GM23338 (cell line): ENCODE measurements at regions not wholly inside any gene's neighbourhood (a gene's known extent, or its start where the extent isn't known, plus 50 kb on each side); places are given as distances from the start of the nearest gene placed in this dataset.

ENCODE experiments used
- ATAC-seq: fragments of 200-7000 bp; cut with Tn5 transposase; 3 replicates; pipeline ENCODE4 v1.9.1; 2020
- DNase-seq: peaks from one replicate; pipeline ENCODE4 v3.0.0-alpha.2; 2015; ENCODE audit warnings: low spot score
- H2AFZ ChIP-seq: fragments of 200-600 bp; sonication (generic); 2 replicates; pipeline ENCODE4 v1.8.0; 2016; ENCODE audit warnings: antibody characterized with exemption, mild to moderate bottlenecking, moderate library complexity
- H3F3A ChIP-seq: fragments of 200-600 bp; sonication (generic); replicated peaks from 2 replicates; pipeline ENCODE4 v1.8.0; 2017; ENCODE audit warnings: antibody characterized with exemption, mixed run types, low read depth
- H3K27ac ChIP-seq: fragments of 200-600 bp; sonication (generic); 2 replicates; pipeline ENCODE4 v1.6.1; 2016; ENCODE audit warnings: low read depth
- H3K27me3 ChIP-seq: fragments of 200-600 bp; sonication (generic); 2 replicates; pipeline ENCODE4 v1.8.0; 2016; ENCODE audit warnings: mild to moderate bottlenecking, mixed run types, moderate library complexity; ENCODE audit not compliant: insufficient read depth
- H3K36me3 ChIP-seq: fragments of 200-600 bp; sonication (generic); 2 replicates; pipeline ENCODE4 v1.8.0; 2016; ENCODE audit warnings: mild to moderate bottlenecking; ENCODE audit not compliant: insufficient read depth
- H3K4me1 ChIP-seq: fragments of 200-600 bp; sonication (generic); 2 replicates; pipeline ENCODE4 v1.8.0; 2016; ENCODE audit warnings: mild to moderate bottlenecking, moderate library complexity; ENCODE audit not compliant: insufficient read depth
- H3K4me2 ChIP-seq: fragments of 200-600 bp; sonication (generic); 2 replicates; pipeline ENCODE4 v1.7.1; 2017; ENCODE audit warnings: mixed run types
- H3K4me3 ChIP-seq: fragments of 200-600 bp; sonication (generic); 2 replicates; pipeline ENCODE4 v1.6.1; 2016; ENCODE audit warnings: mixed run types
- H3K79me2 ChIP-seq: fragments of 200-600 bp; sonication (generic); replicated peaks from 2 replicates; pipeline ENCODE4 v1.8.0; 2017; ENCODE audit warnings: mild to moderate bottlenecking; ENCODE audit not compliant: insufficient read depth
- H3K9me2 ChIP-seq: fragments of 200-600 bp; sonication (generic); 2 replicates; pipeline ENCODE4 v1.8.0; 2017; ENCODE audit not compliant: insufficient read depth
- H4K20me1 ChIP-seq: fragments of 200-600 bp; sonication (generic); replicated peaks from 2 replicates; pipeline ENCODE4 v1.8.0; 2017; ENCODE audit warnings: mild to moderate bottlenecking; ENCODE audit not compliant: insufficient read depth
- H3K27ac Mint-ChIP-seq: 2 replicates; pipeline ENCODE4 v1.8.0; 2020; ENCODE audit warnings: inconsistent platforms, mild to moderate bottlenecking, moderate library complexity, mixed read lengths
- H3K27me3 Mint-ChIP-seq: 3 replicates; pipeline ENCODE4 v1.8.0; 2022; ENCODE audit warnings: low read depth, mild to moderate bottlenecking, moderate library complexity, mixed read lengths, inconsistent platforms; ENCODE audit not compliant: insufficient read depth, poor library complexity
- H3K36me3 Mint-ChIP-seq: 3 replicates; pipeline ENCODE4 v1.8.0; 2021; ENCODE audit warnings: low read depth, mild to moderate bottlenecking, inconsistent platforms, moderate library complexity, mixed read lengths
- H3K4me1 Mint-ChIP-seq: 3 replicates; pipeline ENCODE4 v1.8.0; 2020; ENCODE audit warnings: mild to moderate bottlenecking, inconsistent platforms, mixed read lengths
- H3K4me3 Mint-ChIP-seq: 3 replicates; pipeline ENCODE4 v1.8.0; 2021; ENCODE audit warnings: moderate library complexity, mild to moderate bottlenecking, inconsistent platforms, mixed read lengths
- H3K9me3 Mint-ChIP-seq: 3 replicates; pipeline ENCODE4 v1.8.0; 2020; ENCODE audit warnings: moderate library complexity, mild to moderate bottlenecking, inconsistent platforms, mixed read lengths
- CREB1 ChIP-seq: fragments of 250-450 bp; sonication (Bioruptor Pico); IDR thresholded peaks from 2 replicates; pipeline ENCODE4 v1.5.0; 2020; ENCODE audit warnings: low read depth, mild to moderate bottlenecking, moderate library complexity
- EZH2 ChIP-seq: fragments of 200-600 bp; sonication (generic); IDR thresholded peaks from one replicate; pipeline ENCODE4 v1.8.0; 2017; ENCODE audit warnings: antibody characterized with exemption, mild to moderate bottlenecking, low read depth; ENCODE audit not compliant: unreplicated experiment
- EZH2phosphoT487 ChIP-seq: fragments of 200-600 bp; sonication (generic); IDR thresholded peaks from one replicate; pipeline ENCODE4 v1.8.1; 2018; ENCODE audit warnings: antibody characterized with exemption; ENCODE audit not compliant: unreplicated experiment
- JUNB ChIP-seq: IDR thresholded peaks from one replicate; pipeline ENCODE4 v1.6.1; 2016; ENCODE audit warnings: antibody characterized with exemption; ENCODE audit not compliant: unreplicated experiment
- NANOG ChIP-seq: IDR thresholded peaks from 2 replicates; pipeline ENCODE4 v1.6.1; 2016; ENCODE audit warnings: antibody characterized with exemption, borderline replicate concordance
- POLR2AphosphoS5 ChIP-seq: IDR thresholded peaks from 2 replicates; pipeline ENCODE4 v1.6.1; 2016; ENCODE audit warnings: antibody characterized with exemption, low read depth
- STAT1 ChIP-seq: IDR thresholded peaks from one replicate; pipeline ENCODE4 v1.6.1; 2016; ENCODE audit warnings: antibody characterized with exemption; ENCODE audit not compliant: unreplicated experiment
- ZNF114 ChIP-seq: fragments of 250-450 bp; sonication (Bioruptor Pico); IDR thresholded peaks from 2 replicates; pipeline ENCODE4 v1.5.0; 2020; ENCODE audit warnings: mild to moderate bottlenecking, moderate library complexity
- ZNF331 ChIP-seq: fragments of 250-450 bp; sonication (Bioruptor Pico); IDR thresholded peaks from 2 replicates; pipeline ENCODE4 v1.5.0; 2020; ENCODE audit warnings: low read depth, mild to moderate bottlenecking, moderate library complexity
- TF ChIP-seq, protein P1 (sequence below): fragments of 250-450 bp; sonication (Bioruptor Pico); IDR thresholded peaks from 2 replicates; pipeline ENCODE4 v1.5.0; 2020; ENCODE audit warnings: mild to moderate bottlenecking, moderate library complexity
- TF ChIP-seq, protein P2 (sequence below): IDR thresholded peaks from one replicate; pipeline ENCODE4 v1.6.1; 2018; ENCODE audit warnings: antibody characterized with exemption; ENCODE audit not compliant: unreplicated experiment
- TF ChIP-seq, protein P3 (sequence below): IDR thresholded peaks from 2 replicates; pipeline ENCODE4 v1.6.1; 2016; ENCODE audit warnings: antibody characterized with exemption
- TF ChIP-seq, protein P4 (sequence below), 2 experiments: fragments of 200-600 bp in 1 of 2; sonication (generic) in 1 of 2; conservative IDR thresholded peaks; 2 replicates each; pipeline versions ENCODE4 v1.5.1 to v1.6.1; 2016 to 2017; ENCODE audit warnings: antibody characterized with exemption in 2 of 2, low read depth in 2 of 2, mild to moderate bottlenecking in 2 of 2, moderate library complexity in 1 of 2

DNA sequence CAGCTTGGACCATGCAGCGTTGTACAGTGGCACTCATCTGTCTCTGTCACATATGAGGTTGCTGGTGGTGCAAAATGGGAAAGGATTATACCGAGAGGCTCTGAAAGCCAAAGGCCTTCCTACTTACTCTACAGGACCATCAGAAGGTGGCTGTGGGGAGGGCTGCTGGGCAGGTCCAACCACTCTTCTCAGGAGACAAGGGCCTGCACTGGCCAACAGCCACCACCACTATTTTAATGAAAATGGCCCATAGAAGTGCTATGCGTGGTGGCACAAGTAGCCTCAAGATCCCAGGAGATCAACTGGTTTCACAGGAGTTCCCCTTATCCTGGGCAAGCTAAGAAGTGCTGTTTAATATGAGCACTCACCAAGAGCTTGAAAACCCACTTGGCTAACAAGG, 52.3 kb downstream of the MRPL57 start:
- Mint-ChIP-seq H3K9me3 (no peaks in the 10 kb centered on the region), H3K27me3 (peaks cover 4% of the 10 kb centered on the region), H3K4me1 (no peaks in the 10 kb centered on the region; the same call in 2 of the 3 replicates), H3K27ac (no peak overlapping the region), H3K4me3 (no peak overlapping the region), H3K36me3 (no peaks in the 10 kb centered on the region)
- ATAC-seq (no peak), DNase-seq (no peak)
- Histone ChIP-seq H3K27ac (no peak overlapping the region), H3K27me3 (no peaks in the 10 kb centered on the region), H3K79me2 (no peaks in the 10 kb centered on the region), H4K20me1 (no peaks in the 10 kb centered on the region), H3K4me2 (no peak overlapping the region), H3F3A (no peaks in the 10 kb centered on the region), H3K4me3 (no peak overlapping the region), H3K36me3 (no peaks in the 10 kb centered on the region), H3K4me1 (no peaks in the 10 kb centered on the region), H3K9me2 (peaks cover 8% of the 10 kb centered on the region; the same call in 1 of the 2 replicates), H2AFZ (no peak overlapping the region)
- TF ChIP-seq CREB1 (no peak), ZNF331 (CRISPR knock-in tag) (no peak), ZNF114 (CRISPR knock-in tag) (no peak), EZH2phosphoT487 (no peak), NANOG (no peak), EZH2 (no peak), JUNB (no peak), STAT1 (no peak), POLR2AphosphoS5 (no peak)
- TF ChIP-seq, protein P1, sequence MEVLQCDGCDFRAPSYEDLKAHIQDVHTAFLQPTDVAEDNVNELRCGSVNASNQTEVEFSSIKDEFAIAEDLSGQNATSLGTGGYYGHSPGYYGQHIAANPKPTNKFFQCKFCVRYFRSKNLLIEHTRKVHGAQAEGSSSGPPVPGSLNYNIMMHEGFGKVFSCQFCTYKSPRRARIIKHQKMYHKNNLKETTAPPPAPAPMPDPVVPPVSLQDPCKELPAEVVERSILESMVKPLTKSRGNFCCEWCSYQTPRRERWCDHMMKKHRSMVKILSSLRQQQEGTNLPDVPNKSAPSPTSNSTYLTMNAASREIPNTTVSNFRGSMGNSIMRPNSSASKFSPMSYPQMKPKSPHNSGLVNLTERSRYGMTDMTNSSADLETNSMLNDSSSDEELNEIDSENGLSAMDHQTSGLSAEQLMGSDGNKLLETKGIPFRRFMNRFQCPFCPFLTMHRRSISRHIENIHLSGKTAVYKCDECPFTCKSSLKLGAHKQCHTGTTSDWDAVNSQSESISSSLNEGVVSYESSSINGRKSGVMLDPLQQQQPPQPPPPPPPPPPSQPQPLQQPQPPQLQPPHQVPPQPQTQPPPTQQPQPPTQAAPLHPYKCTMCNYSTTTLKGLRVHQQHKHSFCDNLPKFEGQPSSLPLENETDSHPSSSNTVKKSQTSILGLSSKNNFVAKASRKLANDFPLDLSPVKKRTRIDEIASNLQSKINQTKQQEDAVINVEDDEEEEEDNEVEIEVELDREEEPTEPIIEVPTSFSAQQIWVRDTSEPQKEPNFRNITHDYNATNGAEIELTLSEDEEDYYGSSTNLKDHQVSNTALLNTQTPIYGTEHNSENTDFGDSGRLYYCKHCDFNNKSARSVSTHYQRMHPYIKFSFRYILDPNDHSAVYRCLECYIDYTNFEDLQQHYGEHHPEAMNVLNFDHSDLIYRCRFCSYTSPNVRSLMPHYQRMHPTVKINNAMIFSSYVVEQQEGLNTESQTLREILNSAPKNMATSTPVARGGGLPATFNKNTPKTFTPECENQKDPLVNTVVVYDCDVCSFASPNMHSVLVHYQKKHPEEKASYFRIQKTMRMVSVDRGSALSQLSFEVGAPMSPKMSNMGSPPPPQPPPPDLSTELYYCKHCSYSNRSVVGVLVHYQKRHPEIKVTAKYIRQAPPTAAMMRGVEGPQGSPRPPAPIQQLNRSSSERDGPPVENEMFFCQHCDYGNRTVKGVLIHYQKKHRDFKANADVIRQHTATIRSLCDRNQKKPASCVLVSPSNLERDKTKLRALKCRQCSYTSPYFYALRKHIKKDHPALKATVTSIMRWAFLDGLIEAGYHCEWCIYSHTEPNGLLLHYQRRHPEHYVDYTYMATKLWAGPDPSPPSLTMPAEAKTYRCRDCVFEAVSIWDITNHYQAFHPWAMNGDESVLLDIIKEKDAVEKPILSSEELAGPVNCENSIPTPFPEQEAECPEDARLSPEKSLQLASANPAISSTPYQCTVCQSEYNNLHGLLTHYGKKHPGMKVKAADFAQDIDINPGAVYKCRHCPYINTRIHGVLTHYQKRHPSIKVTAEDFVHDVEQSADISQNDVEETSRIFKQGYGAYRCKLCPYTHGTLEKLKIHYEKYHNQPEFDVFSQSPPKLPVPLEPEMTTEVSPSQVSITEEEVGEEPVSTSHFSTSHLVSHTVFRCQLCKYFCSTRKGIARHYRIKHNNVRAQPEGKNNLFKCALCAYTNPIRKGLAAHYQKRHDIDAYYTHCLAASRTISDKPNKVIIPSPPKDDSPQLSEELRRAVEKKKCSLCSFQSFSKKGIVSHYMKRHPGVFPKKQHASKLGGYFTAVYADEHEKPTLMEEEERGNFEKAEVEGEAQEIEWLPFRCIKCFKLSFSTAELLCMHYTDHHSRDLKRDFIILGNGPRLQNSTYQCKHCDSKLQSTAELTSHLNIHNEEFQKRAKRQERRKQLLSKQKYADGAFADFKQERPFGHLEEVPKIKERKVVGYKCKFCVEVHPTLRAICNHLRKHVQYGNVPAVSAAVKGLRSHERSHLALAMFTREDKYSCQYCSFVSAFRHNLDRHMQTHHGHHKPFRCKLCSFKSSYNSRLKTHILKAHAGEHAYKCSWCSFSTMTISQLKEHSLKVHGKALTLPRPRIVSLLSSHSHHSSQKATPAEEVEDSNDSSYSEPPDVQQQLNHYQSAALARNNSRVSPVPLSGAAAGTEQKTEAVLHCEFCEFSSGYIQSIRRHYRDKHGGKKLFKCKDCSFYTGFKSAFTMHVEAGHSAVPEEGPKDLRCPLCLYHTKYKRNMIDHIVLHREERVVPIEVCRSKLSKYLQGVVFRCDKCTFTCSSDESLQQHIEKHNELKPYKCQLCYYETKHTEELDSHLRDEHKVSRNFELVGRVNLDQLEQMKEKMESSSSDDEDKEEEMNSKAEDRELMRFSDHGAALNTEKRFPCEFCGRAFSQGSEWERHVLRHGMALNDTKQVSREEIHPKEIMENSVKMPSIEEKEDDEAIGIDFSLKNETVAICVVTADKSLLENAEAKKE (CRISPR knock-in tag), result no peak
- TF ChIP-seq, protein P2, sequence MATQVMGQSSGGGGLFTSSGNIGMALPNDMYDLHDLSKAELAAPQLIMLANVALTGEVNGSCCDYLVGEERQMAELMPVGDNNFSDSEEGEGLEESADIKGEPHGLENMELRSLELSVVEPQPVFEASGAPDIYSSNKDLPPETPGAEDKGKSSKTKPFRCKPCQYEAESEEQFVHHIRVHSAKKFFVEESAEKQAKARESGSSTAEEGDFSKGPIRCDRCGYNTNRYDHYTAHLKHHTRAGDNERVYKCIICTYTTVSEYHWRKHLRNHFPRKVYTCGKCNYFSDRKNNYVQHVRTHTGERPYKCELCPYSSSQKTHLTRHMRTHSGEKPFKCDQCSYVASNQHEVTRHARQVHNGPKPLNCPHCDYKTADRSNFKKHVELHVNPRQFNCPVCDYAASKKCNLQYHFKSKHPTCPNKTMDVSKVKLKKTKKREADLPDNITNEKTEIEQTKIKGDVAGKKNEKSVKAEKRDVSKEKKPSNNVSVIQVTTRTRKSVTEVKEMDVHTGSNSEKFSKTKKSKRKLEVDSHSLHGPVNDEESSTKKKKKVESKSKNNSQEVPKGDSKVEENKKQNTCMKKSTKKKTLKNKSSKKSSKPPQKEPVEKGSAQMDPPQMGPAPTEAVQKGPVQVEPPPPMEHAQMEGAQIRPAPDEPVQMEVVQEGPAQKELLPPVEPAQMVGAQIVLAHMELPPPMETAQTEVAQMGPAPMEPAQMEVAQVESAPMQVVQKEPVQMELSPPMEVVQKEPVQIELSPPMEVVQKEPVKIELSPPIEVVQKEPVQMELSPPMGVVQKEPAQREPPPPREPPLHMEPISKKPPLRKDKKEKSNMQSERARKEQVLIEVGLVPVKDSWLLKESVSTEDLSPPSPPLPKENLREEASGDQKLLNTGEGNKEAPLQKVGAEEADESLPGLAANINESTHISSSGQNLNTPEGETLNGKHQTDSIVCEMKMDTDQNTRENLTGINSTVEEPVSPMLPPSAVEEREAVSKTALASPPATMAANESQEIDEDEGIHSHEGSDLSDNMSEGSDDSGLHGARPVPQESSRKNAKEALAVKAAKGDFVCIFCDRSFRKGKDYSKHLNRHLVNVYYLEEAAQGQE, result no peak
- TF ChIP-seq, protein P3, sequence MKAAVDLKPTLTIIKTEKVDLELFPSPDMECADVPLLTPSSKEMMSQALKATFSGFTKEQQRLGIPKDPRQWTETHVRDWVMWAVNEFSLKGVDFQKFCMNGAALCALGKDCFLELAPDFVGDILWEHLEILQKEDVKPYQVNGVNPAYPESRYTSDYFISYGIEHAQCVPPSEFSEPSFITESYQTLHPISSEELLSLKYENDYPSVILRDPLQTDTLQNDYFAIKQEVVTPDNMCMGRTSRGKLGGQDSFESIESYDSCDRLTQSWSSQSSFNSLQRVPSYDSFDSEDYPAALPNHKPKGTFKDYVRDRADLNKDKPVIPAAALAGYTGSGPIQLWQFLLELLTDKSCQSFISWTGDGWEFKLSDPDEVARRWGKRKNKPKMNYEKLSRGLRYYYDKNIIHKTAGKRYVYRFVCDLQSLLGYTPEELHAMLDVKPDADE, result no peak
- TF ChIP-seq, protein P4, sequence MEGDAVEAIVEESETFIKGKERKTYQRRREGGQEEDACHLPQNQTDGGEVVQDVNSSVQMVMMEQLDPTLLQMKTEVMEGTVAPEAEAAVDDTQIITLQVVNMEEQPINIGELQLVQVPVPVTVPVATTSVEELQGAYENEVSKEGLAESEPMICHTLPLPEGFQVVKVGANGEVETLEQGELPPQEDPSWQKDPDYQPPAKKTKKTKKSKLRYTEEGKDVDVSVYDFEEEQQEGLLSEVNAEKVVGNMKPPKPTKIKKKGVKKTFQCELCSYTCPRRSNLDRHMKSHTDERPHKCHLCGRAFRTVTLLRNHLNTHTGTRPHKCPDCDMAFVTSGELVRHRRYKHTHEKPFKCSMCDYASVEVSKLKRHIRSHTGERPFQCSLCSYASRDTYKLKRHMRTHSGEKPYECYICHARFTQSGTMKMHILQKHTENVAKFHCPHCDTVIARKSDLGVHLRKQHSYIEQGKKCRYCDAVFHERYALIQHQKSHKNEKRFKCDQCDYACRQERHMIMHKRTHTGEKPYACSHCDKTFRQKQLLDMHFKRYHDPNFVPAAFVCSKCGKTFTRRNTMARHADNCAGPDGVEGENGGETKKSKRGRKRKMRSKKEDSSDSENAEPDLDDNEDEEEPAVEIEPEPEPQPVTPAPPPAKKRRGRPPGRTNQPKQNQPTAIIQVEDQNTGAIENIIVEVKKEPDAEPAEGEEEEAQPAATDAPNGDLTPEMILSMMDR (conservative IDR thresholded peaks at IDR 0.05; ENCODE audit: low read depth in 2 of 2), result no peak
